ENCODE measurements at regions not wholly inside any gene's neighbourhood (a gene's known extent, or its start where the extent isn't known, plus 50 kb on each side); places are given as distances from the start of the nearest gene placed in this dataset.

DNA sequence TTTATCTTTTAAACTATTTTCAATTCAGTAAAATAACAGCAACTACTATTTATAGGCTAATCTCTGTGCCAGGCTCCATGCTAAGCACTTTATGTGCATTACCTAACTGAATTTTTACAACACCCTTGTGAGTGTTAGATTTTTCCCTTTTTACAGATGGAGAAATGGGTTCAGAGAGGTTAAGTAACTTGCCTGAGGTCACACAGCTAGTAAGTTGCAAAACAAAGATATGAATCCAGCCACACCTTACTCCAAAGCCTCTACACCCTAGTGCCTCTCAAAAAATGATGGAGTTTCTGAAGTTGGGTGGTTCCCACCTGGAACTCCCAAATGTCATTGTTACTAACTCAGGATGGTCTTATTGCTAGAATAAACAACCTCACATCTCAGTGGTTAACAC is 60.8 kb downstream of the RHOB start (continued):
- TF ChIP-seq, protein P1, sequence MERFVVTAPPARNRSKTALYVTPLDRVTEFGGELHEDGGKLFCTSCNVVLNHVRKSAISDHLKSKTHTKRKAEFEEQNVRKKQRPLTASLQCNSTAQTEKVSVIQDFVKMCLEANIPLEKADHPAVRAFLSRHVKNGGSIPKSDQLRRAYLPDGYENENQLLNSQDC (CRISPR knock-in tag; IDR thresholded peaks at IDR 0.05) = no peak
- TF ChIP-seq HNRNPL (IDR thresholded peaks at IDR 0.05; ENCODE audit: low read depth, low read length) (no peak), ZSCAN29 (IDR thresholded peaks at IDR 0.05) (no peak), TAF9B (IDR thresholded peaks at IDR 0.05; ENCODE audit: partially characterized antibody) (no peak), RNF2 (IDR thresholded peaks at IDR 0.05) (no peak), CBX1 (IDR thresholded peaks at IDR 0.05; ENCODE audit: low read depth) (peak; percentile 35; the same call in 1 of the 2 replicates), ZNF23 (CRISPR knock-in tag; IDR thresholded peaks at IDR 0.05) (no peak), NRF1 (conservative IDR thresholded peaks at IDR 0.05 in 1 of 2, IDR thresholded peaks at IDR 0.05 in 1 of 2) (no peak), CEBPB (tag; IDR thresholded peaks at IDR 0.05) (no peak), SP1 (CRISPR knock-in tag; IDR thresholded peaks at IDR 0.05) (no peak), ZNF197 (CRISPR knock-in tag; IDR thresholded peaks at IDR 0.05; ENCODE audit: low read depth) (no peak), BCOR (IDR thresholded peaks at IDR 0.05) (peak; percentile 95)
- TF ChIP-seq, protein P2, sequence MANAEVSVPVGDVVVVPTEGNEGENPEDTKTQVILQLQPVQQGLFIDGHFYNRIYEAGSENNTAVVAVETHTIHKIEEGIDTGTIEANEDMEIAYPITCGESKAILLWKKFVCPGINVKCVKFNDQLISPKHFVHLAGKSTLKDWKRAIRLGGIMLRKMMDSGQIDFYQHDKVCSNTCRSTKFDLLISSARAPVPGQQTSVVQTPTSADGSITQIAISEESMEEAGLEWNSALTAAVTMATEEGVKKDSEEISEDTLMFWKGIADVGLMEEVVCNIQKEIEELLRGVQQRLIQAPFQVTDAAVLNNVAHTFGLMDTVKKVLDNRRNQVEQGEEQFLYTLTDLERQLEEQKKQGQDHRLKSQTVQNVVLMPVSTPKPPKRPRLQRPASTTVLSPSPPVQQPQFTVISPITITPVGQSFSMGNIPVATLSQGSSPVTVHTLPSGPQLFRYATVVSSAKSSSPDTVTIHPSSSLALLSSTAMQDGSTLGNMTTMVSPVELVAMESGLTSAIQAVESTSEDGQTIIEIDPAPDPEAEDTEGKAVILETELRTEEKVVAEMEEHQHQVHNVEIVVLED (CRISPR knock-in tag; IDR thresholded peaks at IDR 0.05) = no peak
- TF ChIP-seq, protein P3, sequence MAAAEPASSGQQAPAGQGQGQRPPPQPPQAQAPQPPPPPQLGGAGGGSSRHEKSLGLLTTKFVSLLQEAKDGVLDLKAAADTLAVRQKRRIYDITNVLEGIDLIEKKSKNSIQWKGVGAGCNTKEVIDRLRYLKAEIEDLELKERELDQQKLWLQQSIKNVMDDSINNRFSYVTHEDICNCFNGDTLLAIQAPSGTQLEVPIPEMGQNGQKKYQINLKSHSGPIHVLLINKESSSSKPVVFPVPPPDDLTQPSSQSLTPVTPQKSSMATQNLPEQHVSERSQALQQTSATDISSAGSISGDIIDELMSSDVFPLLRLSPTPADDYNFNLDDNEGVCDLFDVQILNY (CRISPR knock-in tag; IDR thresholded peaks at IDR 0.05) = no peak
- TF ChIP-seq, protein P4, sequence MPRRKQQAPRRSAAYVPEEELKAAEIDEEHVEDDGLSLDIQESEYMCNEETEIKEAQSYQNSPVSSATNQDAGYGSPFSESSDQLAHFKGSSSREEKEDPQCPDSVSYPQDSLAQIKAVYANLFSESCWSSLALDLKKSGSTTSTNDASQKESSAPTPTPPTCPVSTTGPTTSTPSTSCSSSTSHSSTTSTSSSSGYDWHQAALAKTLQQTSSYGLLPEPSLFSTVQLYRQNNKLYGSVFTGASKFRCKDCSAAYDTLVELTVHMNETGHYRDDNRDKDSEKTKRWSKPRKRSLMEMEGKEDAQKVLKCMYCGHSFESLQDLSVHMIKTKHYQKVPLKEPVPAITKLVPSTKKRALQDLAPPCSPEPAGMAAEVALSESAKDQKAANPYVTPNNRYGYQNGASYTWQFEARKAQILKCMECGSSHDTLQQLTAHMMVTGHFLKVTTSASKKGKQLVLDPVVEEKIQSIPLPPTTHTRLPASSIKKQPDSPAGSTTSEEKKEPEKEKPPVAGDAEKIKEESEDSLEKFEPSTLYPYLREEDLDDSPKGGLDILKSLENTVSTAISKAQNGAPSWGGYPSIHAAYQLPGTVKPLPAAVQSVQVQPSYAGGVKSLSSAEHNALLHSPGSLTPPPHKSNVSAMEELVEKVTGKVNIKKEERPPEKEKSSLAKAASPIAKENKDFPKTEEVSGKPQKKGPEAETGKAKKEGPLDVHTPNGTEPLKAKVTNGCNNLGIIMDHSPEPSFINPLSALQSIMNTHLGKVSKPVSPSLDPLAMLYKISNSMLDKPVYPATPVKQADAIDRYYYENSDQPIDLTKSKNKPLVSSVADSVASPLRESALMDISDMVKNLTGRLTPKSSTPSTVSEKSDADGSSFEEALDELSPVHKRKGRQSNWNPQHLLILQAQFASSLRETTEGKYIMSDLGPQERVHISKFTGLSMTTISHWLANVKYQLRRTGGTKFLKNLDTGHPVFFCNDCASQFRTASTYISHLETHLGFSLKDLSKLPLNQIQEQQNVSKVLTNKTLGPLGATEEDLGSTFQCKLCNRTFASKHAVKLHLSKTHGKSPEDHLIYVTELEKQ (CRISPR knock-in tag; IDR thresholded peaks at IDR 0.05) = no peak
- TF ChIP-seq, protein P5, sequence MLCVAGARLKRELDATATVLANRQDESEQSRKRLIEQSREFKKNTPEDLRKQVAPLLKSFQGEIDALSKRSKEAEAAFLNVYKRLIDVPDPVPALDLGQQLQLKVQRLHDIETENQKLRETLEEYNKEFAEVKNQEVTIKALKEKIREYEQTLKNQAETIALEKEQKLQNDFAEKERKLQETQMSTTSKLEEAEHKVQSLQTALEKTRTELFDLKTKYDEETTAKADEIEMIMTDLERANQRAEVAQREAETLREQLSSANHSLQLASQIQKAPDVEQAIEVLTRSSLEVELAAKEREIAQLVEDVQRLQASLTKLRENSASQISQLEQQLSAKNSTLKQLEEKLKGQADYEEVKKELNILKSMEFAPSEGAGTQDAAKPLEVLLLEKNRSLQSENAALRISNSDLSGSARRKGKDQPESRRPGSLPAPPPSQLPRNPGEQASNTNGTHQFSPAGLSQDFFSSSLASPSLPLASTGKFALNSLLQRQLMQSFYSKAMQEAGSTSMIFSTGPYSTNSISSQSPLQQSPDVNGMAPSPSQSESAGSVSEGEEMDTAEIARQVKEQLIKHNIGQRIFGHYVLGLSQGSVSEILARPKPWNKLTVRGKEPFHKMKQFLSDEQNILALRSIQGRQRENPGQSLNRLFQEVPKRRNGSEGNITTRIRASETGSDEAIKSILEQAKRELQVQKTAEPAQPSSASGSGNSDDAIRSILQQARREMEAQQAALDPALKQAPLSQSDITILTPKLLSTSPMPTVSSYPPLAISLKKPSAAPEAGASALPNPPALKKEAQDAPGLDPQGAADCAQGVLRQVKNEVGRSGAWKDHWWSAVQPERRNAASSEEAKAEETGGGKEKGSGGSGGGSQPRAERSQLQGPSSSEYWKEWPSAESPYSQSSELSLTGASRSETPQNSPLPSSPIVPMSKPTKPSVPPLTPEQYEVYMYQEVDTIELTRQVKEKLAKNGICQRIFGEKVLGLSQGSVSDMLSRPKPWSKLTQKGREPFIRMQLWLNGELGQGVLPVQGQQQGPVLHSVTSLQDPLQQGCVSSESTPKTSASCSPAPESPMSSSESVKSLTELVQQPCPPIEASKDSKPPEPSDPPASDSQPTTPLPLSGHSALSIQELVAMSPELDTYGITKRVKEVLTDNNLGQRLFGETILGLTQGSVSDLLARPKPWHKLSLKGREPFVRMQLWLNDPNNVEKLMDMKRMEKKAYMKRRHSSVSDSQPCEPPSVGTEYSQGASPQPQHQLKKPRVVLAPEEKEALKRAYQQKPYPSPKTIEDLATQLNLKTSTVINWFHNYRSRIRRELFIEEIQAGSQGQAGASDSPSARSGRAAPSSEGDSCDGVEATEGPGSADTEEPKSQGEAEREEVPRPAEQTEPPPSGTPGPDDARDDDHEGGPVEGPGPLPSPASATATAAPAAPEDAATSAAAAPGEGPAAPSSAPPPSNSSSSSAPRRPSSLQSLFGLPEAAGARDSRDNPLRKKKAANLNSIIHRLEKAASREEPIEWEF (CRISPR knock-in tag; IDR thresholded peaks at IDR 0.05) = no peak
